BE2C (cell line): ENCODE measurements at regions not wholly inside any gene's neighbourhood (a gene's known extent, or its start where the extent isn't known, plus 50 kb on each side); places are given as distances from the start of the nearest gene placed in this dataset.

Experiments used
- DNase-seq: peaks from one replicate; pipeline ENCODE4 v3.0.0-alpha.2; 2020
- H3K27me3 ChIP-seq: fragments of 250-450 bp; sonication (Bioruptor Pico); 2 replicates; pipeline ENCODE4 v1.5.1; 2020; ENCODE audit warnings: mild to moderate bottlenecking
- H3K36me3 ChIP-seq: fragments of 250-450 bp; sonication (Bioruptor Pico); 2 replicates; pipeline ENCODE4 v1.5.1; 2020; ENCODE audit warnings: mild to moderate bottlenecking
- H3K4me1 ChIP-seq: fragments of 250-450 bp; sonication (Bioruptor Pico); 2 replicates; pipeline ENCODE4 v1.5.1; 2020
- H3K4me3 ChIP-seq: 2 replicates; pipeline ENCODE4 v1.5.1; 2011; ENCODE audit warnings: low read depth, low read length
- H3K9me3 ChIP-seq: fragments of 250-450 bp; sonication (Bioruptor Pico); 2 replicates; pipeline ENCODE4 v1.5.1; 2020
- TF ChIP-seq, protein P1 (sequence below): IDR thresholded peaks from 2 replicates; pipeline ENCODE4 v1.5.1; 2012; ENCODE audit warnings: mild to moderate bottlenecking, low read depth, low read length

DNA sequence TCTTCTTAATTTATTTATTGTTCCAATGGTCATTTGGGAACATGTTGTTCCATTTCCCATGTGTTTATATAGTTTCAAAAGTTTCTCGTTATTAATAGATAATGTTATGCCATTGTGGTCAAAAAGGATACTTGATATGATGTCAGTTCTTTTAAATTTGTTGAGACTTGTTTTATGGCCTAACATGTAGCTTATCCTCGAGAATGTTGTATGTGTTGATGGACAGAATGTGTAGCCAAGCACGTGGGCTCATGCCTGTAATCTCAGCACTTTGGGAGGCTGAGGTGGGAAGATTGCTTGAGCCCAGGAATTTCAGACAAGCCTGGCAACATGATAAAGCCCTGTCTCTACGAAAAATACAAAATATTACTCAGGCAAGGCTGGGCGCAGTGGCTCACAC is 168.5 kb upstream of the USP38 start:
- no peaks in the 10 kb centered on the region; the same call in none of the 2 replicates for H3K27me3 ChIP-seq
- H3K36me3 ChIP-seq: no peaks in the 10 kb centered on the region
- H3K4me3 ChIP-seq: no peak overlapping the region
- H3K4me1 ChIP-seq: no peaks in the 10 kb centered on the region
- TF ChIP-seq, protein P1, sequence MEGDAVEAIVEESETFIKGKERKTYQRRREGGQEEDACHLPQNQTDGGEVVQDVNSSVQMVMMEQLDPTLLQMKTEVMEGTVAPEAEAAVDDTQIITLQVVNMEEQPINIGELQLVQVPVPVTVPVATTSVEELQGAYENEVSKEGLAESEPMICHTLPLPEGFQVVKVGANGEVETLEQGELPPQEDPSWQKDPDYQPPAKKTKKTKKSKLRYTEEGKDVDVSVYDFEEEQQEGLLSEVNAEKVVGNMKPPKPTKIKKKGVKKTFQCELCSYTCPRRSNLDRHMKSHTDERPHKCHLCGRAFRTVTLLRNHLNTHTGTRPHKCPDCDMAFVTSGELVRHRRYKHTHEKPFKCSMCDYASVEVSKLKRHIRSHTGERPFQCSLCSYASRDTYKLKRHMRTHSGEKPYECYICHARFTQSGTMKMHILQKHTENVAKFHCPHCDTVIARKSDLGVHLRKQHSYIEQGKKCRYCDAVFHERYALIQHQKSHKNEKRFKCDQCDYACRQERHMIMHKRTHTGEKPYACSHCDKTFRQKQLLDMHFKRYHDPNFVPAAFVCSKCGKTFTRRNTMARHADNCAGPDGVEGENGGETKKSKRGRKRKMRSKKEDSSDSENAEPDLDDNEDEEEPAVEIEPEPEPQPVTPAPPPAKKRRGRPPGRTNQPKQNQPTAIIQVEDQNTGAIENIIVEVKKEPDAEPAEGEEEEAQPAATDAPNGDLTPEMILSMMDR: no peak
- no peaks in the 10 kb centered on the region for H3K9me3 ChIP-seq
- no peak for DNase-seq

DNA sequence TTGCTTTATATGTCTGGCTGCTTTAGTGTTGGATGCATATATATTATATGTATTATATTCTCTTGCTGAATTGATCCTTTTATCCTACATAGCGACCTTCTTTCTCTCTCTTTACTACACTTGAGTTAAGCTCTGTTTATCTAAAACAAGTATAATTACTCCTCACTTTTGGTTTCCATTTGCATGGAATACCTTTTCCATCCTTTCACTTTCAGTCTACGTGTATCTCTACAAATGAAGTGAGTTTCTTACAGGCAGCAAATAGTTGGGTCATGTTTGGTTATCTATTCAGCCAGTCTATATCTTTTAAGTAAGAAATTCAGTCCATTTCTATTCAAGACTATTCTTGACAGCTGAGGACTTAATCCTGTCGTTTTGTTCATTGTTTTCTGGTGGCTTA is 167.5 kb upstream of the USP38 start:
- Histone ChIP-seq H3K4me3 (no peak overlapping the region), H3K36me3 (no peaks in the 10 kb centered on the region), H3K27me3 (no peaks in the 10 kb centered on the region; the same call in none of the 2 replicates), H3K9me3 (no peaks in the 10 kb centered on the region), H3K4me1 (no peaks in the 10 kb centered on the region)
- DNase-seq: no peak
- TF ChIP-seq, protein P1: no peak

DNA sequence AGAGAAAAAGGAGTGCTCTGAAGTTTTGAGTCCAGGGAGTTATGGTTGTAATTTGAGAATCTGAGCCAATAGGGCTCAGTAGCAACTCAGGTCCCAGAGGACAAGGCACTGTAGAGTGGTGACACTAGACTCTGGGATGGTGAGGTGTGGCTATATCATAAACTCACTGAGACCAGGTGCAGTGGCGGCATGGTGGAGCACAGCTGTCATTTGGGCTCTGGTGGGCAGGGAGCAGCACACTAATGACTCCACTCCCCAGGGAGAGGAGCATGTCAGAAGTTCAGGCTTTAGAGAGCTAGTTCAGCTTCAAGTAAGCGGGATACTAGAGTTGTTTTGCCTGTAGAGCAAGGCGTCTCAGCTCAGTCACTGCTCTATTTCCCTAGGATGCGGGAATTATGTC is 165.4 kb upstream of the USP38 start:
- H3K4me3 ChIP-seq: no peak overlapping the region
- H3K36me3 ChIP-seq: no peaks in the 10 kb centered on the region
- DNase-seq: peak; percentile 15
- no peaks in the 10 kb centered on the region; the same call in none of the 2 replicates for H3K27me3 ChIP-seq
- no peaks in the 10 kb centered on the region for H3K4me1 ChIP-seq
- H3K9me3 ChIP-seq: no peaks in the 10 kb centered on the region
- TF ChIP-seq, protein P1: no peak

DNA sequence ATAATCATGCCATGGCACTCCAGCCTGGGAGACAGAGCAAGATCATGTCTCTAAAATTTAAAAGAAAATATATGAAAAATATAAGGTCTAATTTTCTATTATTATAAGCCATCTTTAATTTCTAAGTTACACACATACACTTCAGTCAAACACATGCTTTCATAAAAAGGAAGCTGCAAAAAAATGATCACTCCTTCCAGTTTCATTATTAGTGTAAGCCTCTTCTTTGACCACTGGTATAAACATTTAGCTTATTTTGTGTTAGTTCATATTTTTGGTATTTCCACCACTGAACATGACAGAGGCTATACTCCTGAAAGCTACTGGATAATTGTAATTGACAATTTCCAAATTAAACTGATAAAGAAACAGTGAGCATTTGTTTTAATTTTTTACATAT is 163.3 kb upstream of the USP38 start:
- no peaks in the 10 kb centered on the region for H3K36me3 ChIP-seq
- TF ChIP-seq, protein P1: no peak
- H3K4me3 ChIP-seq: no peak overlapping the region
- no peaks in the 10 kb centered on the region for H3K4me1 ChIP-seq
- DNase-seq: no peak
- no peaks in the 10 kb centered on the region; the same call in 1 of the 2 replicates for H3K27me3 ChIP-seq
- H3K9me3 ChIP-seq: no peaks in the 10 kb centered on the region

DNA sequence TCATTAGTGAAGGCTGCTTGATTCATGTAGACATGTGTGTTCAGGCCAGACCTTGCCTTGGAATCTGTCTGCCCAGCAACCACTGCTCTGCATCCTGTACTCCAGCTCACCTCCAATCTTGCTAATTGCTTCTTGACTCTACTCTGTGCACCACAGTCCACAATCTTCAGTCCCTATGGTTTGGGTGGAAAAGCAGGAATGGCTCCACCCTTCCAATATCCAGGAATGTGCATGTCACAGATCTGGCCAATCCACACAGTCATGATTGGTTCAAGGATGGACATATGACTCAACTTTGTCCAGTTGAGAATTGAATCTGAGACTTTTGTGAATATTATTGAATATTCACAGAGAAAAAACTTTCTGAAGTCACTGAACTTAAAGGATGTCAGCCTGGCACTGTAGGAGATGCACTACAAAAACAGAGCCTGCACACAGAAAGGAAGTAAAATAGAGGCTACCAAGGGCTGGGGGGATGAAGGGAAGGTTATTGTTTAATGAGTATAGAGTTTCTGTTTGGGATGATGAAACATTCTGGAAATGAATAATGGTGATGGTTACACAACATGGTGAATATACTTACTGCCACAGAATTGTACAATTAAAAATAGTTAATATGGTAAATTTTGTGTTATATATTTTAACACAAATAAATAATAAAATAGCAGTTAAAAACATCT is 161.3 kb upstream of the USP38 start:
- TF ChIP-seq, protein P1: no peak
- Histone ChIP-seq H3K36me3 (no peaks in the 10 kb centered on the region), H3K27me3 (no peaks in the 10 kb centered on the region), H3K4me1 (no peaks in the 10 kb centered on the region), H3K9me3 (no peaks in the 10 kb centered on the region), H3K4me3 (no peak overlapping the region)
- no peak for DNase-seq

DNA sequence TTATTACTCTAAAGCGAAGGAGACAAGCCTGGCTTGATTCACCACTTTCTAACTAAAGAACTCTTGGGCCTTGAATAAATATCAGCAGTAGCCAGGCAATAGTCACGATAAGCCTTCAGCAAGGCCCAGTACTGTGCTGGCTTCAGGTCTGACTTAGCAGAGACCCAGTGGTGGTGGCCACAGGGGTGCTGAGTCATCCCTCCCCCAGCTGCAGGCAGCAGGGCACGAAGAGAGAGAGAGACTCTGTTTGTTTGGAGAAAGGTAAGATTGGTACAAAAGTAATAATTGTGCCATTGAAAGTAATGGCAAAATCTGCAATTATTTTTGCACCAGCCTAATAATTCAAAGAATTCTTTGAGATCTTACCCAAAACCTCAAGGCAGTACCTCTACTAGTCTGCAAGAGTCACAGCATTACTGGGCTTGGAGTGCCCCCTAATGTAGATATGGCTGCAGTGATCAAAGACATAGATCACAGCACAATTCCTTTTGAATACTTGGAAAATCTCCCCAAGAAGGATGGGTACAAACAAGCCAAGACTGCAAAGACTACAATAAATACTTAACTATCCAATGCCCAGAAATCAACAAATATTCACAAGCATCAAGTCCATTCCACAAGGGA is 159.5 kb upstream of the USP38 start:
- Histone ChIP-seq H3K36me3 (no peaks in the 10 kb centered on the region), H3K4me3 (no peak overlapping the region), H3K27me3 (no peaks in the 10 kb centered on the region), H3K4me1 (no peaks in the 10 kb centered on the region), H3K9me3 (no peaks in the 10 kb centered on the region)
- DNase-seq: peak; percentile 30
- TF ChIP-seq, protein P1: peak; percentile 48
